Astrocyte of the cerebellum (primary cell): ENCODE measurements at regions not wholly inside any gene's neighbourhood (a gene's known extent, or its start where the extent isn't known, plus 50 kb on each side); places are given as distances from the start of the nearest gene placed in this dataset.

Source experiments
- DNase-seq: peaks from one replicate; pipeline ENCODE4 v3.0.0-alpha.2; 2011; ENCODE audit warnings: low read depth
- H3K4me3 ChIP-seq: 2 replicates; pipeline ENCODE4 v1.5.1; 2011; ENCODE audit warnings: mild to moderate bottlenecking, low read depth, low read length, moderate library complexity
- CTCF ChIP-seq: IDR thresholded peaks from 2 replicates; pipeline ENCODE4 v1.5.1; 2012; ENCODE audit warnings: low read length, low read depth, moderate library complexity, mild to moderate bottlenecking; ENCODE audit errors: missing control alignments
- in situ Hi-C: cut with HindIII; loops from 2 replicates; pipeline ENCODE4 v1.10.0; 2017; ENCODE audit warnings: low sequenced_read_pairs

- H3K4me3 ChIP-seq: no peak overlapping the region
- TF ChIP-seq CTCF: no peak
- DNase-seq: no peak
- in situ Hi-C loops: no loop called here
Measured at GRCh38 chr1:192749349-192749748, 59.5 kb upstream of the RGS2 start.

- no peak for TF ChIP-seq CTCF
- in situ Hi-C loops: no loop called here
- H3K4me3 ChIP-seq: no peak overlapping the region
- no peak for DNase-seq
Measured at GRCh38 chr1:192751260-192751659, 57.6 kb upstream of the RGS2 start.

DNA sequence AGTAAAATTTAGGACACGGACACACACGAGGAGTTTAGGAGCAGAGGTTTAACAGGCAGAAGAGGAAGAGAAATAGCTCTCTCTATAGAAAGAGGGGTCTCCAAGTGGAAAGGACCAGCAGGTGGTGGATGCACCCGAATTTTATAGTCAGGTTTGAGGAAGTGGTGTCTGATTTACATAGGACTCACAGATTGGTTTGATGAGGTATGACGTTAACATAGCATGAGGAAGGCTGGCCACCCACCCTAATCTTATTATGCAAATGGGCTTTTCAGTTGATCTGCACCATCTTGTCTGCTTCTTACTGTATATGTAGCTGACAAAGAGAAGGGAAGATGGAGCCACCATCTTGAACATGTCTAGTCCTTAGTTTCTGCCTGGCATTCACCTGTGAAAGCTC lies 52.5 kb upstream of the RGS2 start:
- in situ Hi-C loops: no loop called here
- no peak overlapping the region for H3K4me3 ChIP-seq
- no peak for TF ChIP-seq CTCF
- no peak for DNase-seq

GRCh38 chr1:192756847-192757246 lies 52.0 kb upstream of the RGS2 start:
- no peak for DNase-seq
- no peak overlapping the region for H3K4me3 ChIP-seq
- TF ChIP-seq CTCF: no peak
- in situ Hi-C loops: no loop called here

GRCh38 chr1:192758492-192758891 lies 50.3 kb upstream of the RGS2 start:
- TF ChIP-seq CTCF: no peak
- in situ Hi-C loops: no loop called here
- DNase-seq: no peak
- H3K4me3 ChIP-seq: no peak overlapping the region
